ENCODE measurements at regions not wholly inside any gene's neighbourhood (a gene's known extent, or its start where the extent isn't known, plus 50 kb on each side); places are given as distances from the start of the nearest gene placed in this dataset.

GRCh38 chr7:40964610-40965009 lies 738.3 kb downstream of the INHBA start:
- no peak for DNase-seq (ENCODE audit: low read depth)
- TF ChIP-seq CTCF (IDR thresholded peaks at IDR 0.05; ENCODE audit: low read length, missing control alignments) = no peak
- no peak overlapping the region for H3K4me3 ChIP-seq (replicated peaks; ENCODE audit: low read depth, low read length)

GRCh38 chr7:40959955-40960354 lies 742.9 kb downstream of the INHBA start:
- H3K4me3 ChIP-seq (replicated peaks; ENCODE audit: low read depth, low read length) = no peak overlapping the region
- DNase-seq (ENCODE audit: low read depth) = no peak
- no peak for TF ChIP-seq CTCF (IDR thresholded peaks at IDR 0.05; ENCODE audit: low read length, missing control alignments)

GRCh38 chr7:40948239-40948638 lies 754.7 kb downstream of the INHBA start:
- no peak for TF ChIP-seq CTCF (IDR thresholded peaks at IDR 0.05; ENCODE audit: low read length, missing control alignments)
- H3K4me3 ChIP-seq (replicated peaks; ENCODE audit: low read depth, low read length) = no peak overlapping the region
- DNase-seq (ENCODE audit: low read depth) = no peak

- H3K4me3 ChIP-seq (replicated peaks; ENCODE audit: low read depth, low read length) = no peak overlapping the region
- no peak for DNase-seq (ENCODE audit: low read depth)
- no peak for TF ChIP-seq CTCF (IDR thresholded peaks at IDR 0.05; ENCODE audit: low read length, missing control alignments)
These were observed 755.3 kb downstream of the INHBA start for GRCh38 chr7:40947566-40947965.

GRCh38 chr7:40946549-40946948 lies 756.3 kb downstream of the INHBA start:
- DNase-seq (ENCODE audit: low read depth) = no peak
- TF ChIP-seq CTCF (IDR thresholded peaks at IDR 0.05; ENCODE audit: low read length, missing control alignments) = no peak
- H3K4me3 ChIP-seq (replicated peaks; ENCODE audit: low read depth, low read length) = no peak overlapping the region

GRCh38 chr7:40945788-40946187 lies 757.1 kb downstream of the INHBA start:
- TF ChIP-seq CTCF (IDR thresholded peaks at IDR 0.05; ENCODE audit: low read length, missing control alignments) = no peak
- no peak overlapping the region for H3K4me3 ChIP-seq (replicated peaks; ENCODE audit: low read depth, low read length)
- no peak for DNase-seq (ENCODE audit: low read depth)

- no peak for DNase-seq (ENCODE audit: low read depth)
- TF ChIP-seq CTCF (IDR thresholded peaks at IDR 0.05; ENCODE audit: low read length, missing control alignments) = no peak
- H3K4me3 ChIP-seq (replicated peaks; ENCODE audit: low read depth, low read length) = no peak overlapping the region
These were observed 757.8 kb downstream of the INHBA start for GRCh38 chr7:40944981-40945585.

All from fibroblast of pulmonary artery (primary cell).